ENCODE measurements at regions not wholly inside any gene's neighbourhood (a gene's known extent, or its start where the extent isn't known, plus 50 kb on each side); places are given as distances from the start of the nearest gene placed in this dataset.

DNA sequence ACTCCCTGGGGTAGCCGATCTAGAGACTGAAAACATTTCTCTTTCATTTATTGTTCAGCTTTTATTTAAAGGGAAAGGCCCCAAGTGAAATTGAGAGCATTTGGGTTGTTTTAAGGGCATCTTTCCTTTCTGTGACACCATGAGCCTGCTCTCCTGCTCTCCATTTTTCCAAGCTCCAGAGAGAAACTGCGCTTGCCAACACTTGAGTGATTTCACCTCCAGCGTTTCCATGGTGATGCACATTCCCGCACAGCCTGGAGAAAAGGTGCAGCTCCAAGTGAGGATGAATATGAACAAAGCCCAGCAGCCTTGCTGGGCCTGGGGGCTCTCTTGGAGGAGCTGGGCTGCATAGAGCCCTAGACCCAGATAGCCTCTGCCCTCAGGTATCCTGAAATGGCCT lies 159.2 kb upstream of the PPP2R3A start:
- no peak for DNase-seq

DNA sequence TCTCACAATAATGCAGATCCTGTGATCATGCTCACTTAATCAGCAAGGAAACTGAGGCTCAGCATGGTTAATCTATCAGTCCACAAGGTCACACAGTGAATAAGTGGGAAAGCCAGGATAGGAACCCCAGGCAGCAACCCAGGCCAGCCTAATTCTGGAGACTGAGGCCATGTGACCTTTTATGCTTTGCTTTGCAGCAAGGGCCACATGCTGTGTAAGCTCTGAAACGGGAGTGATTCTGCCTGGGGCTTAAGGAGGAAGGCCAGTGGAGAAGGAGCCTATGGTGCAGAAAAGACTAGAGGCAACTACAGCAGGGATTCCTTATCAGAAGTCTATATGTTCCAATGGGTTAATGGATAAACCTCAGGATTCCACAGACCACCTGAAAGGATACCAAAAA lies 157.6 kb upstream of the PPP2R3A start:
- no peak for DNase-seq

- DNase-seq: no peak
Observed at GRCh38 chr3:135809021-135809634, 156.4 kb upstream of the PPP2R3A start.

- DNase-seq: no peak
Observed at GRCh38 chr3:135811651-135812050, 153.9 kb upstream of the PPP2R3A start.

DNA sequence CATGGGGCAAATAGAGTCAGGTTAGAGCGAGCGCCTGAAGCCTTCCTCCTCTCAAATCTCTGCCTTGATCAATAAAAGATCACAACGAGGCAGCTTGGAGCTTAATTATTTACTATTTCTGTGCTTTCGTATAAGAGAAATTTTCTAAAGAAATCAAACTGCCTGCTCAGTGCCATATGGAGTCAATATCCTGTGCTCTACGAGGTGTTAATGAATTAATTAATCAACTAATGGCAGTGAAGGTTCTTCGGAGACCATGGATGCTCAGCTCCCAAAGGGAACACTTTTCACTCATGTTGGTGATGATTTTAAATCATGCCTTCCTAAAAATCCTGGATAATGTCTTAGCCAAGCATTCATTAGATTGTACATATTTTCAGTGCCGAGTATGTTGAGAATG lies 153.5 kb upstream of the PPP2R3A start:
- DNase-seq: no peak

DNA sequence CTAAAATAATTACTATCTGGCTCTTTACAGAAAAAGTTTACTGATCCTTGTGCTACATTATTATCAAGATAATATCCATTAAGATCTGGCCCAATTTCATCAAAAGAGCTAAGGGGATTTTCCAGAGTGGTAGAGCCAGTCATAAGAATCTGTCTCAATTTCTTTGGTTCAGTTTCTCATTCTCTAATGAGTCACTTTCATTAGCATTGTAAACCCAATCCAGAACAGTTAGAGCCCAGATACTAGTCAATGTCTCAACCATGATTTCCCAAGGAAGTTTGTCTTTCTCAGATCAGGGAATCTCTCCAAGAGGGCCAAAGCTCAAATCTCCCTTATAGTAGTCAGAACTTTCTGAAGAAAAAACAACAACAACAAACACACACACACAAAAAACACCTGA lies 131.1 kb upstream of the PPP2R3A start:
- DNase-seq: no peak

DNA sequence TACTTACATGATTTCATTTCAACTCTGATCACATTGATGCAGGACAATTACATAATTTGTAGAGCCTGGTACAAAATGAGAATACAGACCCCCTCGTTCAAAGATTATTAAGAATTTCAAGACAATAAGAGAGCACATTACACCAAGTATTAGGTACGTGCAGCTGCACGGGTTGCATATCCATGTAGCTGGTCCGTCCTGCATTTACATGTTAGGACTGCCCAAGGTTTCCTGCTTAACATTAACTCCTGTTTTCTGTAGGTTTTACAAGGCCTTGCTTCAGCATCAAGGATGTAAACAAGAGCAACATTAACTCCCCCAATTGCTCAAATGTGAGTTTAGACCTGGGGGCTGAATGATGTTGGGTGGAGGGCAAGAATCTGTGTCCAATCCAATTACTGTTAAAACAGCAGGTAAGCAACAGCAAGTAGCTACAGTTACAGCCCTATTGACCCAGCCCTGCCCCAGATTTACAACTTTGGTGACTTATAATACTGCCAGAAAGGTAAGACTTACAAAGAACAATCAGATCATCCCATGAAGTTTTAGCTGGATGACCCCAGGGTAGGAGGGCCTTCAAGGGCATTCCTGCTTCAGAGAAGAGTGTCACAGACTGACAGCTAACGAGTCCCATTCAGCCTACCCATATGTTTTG lies 127.4 kb upstream of the PPP2R3A start:
- no peak for DNase-seq

GRCh38 chr3:135840436-135840835 lies 125.1 kb upstream of the PPP2R3A start:
- DNase-seq: no peak

DNA sequence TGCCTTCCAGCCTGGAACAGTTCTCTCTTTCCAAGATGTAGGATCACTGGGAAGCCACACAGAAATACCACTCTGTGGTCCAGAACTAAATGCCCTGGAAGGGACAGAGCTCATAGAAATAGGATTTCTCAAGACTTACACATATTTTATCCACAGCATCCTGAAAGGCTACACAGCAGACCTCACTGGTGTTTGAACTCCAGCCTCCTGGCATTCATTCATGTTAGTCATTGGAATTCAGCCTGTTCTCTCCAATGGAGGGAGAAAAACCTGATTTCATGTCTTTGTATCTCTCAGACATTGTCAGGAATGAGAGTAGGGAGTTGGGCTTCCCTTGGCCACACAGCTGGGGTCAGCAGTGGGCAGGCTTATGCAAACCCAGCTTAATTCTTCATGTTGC lies 121.1 kb upstream of the PPP2R3A start:
- no peak for DNase-seq

GRCh38 chr3:135848051-135848450 lies 117.5 kb upstream of the PPP2R3A start:
- DNase-seq: no peak

- DNase-seq: no peak
Observed at GRCh38 chr3:135849827-135850226, 115.7 kb upstream of the PPP2R3A start.

GRCh38 chr3:135851201-135852081 lies 114.1 kb upstream of the PPP2R3A start:
- DNase-seq: no peak

DNA sequence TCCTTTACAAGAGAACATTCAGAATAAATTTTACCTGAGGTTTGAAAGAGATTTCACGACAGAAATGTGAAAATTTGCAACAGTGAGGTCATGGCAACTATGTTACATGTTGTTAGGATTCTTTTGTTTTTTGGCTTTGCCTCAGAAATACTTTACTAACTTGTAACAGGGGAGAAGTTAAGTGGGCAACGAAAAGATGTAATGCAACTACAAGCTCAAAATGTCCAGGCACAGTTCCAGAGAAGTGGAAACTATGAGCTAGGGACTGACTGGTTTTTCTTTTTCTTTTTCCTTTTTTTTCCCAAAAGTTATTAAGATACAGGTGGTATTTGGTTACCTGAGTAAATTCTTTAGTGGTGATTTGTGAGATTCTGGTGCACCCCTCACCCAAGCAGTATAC lies 111.5 kb upstream of the PPP2R3A start:
- no peak for DNase-seq

- no peak for DNase-seq
Observed at GRCh38 chr3:135860761-135861160, 104.8 kb upstream of the PPP2R3A start.

DNA sequence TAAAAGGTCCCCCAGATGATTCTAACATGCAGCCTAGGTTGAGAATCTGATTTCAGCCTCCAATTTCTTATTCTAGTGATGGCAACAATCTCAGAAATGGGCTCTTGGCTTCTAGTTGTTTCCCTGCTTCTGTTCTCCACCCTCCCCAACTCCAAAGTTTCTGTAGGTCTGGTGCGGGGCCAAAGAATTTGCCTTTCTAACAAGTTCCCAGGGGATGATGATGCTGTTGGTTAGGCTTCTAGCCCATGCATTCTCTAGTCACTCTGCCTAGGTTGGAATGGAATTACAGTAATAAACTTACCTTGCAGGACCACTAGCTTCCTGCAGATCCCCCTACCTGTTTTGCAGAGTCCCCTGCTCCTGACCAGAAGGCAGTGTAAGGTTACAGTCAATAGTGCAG lies 103.2 kb upstream of the PPP2R3A start:
- no peak for DNase-seq

GRCh38 chr3:135864060-135864459 lies 101.5 kb upstream of the PPP2R3A start:
- no peak for DNase-seq

DNA sequence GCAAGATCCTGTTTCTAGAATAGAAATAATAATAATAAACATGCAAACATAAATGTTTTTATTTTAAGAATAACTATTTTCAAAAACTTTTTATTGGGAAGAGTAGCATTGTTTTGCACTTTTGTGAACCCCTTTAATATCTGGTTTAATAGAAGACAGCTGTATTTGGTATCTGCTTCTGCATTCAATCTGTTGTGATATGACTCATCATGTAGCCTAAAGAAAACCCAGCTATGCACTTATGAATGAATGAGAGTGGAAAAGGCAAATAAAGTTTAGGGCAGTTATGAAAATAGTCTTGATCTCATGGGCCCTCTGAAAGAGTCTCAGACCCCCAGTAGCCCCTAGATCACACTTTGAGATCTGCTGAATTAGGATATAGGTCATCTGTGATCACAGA lies 100.4 kb upstream of the PPP2R3A start:
- DNase-seq: no peak

DNA sequence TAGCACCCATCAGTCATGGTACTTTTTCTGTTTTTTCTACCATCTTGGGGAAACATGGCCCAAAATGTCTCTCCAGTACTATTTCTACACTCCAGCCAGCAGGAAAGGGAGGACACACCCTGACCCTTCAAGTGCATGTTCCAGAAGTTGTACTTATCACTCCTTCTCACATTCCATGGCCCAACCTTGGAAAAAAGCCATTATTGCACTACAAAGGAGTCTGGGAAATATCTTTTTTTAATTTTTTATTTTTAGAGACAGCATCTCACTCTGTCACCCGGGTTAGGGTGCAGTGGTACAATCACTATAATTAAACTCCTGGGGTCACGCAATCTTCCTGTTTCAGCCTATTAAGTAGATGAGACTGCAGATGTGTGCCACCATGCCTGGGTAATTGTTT lies 100.0 kb upstream of the PPP2R3A start:
- no peak for DNase-seq

DNA sequence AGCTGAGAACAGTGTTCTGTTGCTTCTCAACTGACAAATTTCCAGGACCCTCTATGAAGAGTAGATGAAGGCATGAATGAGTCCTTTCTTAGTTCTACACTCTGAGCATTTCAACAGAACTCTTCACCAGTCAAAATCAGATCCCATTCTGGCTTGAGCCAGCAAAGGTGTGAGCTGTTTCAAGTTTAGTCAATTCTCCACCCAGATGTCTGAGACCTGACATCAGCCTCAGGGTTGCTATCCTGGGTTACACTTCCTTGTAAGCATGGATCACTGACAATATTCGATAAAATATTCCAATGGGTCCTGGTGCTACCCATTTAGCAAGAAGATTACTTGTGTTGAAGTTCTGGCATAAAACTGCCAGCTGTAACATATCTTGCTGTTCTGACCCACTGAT lies 97.6 kb upstream of the PPP2R3A start:
- DNase-seq: no peak

GRCh38 chr3:135868801-135869200 lies 96.7 kb upstream of the PPP2R3A start:
- no peak for DNase-seq

- no peak for DNase-seq
Observed at GRCh38 chr3:135869439-135870105, 96.0 kb upstream of the PPP2R3A start.

GRCh38 chr3:135871311-135871710 lies 94.2 kb upstream of the PPP2R3A start:
- DNase-seq: no peak

DNA sequence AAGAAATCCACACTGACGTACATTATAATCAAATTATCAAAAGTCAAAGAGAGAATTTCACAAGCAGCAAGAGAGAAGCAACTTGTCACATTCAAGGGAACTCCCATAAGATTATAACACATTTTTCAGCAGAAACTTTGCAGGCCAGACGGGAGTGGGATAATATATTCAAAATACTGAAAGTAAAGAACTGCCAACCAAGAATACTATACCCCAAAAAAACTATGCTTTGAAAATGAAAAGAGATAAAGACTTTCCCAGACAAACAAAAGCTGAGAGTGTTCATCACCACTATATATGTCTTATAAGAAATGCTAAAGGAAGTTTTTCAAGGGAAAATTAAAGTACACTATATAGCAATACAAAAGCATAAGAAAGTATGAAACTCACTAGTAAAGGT lies 91.5 kb upstream of the PPP2R3A start:
- no peak for DNase-seq

GRCh38 chr3:135878501-135878900 lies 87.0 kb upstream of the PPP2R3A start:
- no peak for DNase-seq
